Heart left ventricle (tissue), 13 donors: ENCODE measurements at regions not wholly inside any gene's neighbourhood (a gene's known extent, or its start where the extent isn't known, plus 50 kb on each side); places are given as distances from the start of the nearest gene placed in this dataset.

ENCODE experiments used
- CTCF ChIP-seq, 12 donors: fragments of 200-600 bp; sonication (generic) in 4 of 12; IDR thresholded peaks; one replicate each; pipeline versions ENCODE4 v1.5.0 to v1.8.0; 2018 to 2022; ENCODE audit warnings: antibody characterized with exemption in 12 of 12, mild to moderate bottlenecking in 5 of 12
- POLR2A ChIP-seq, 2 donors: fragments of 450-650 bp; IDR thresholded peaks; one replicate each; pipeline ENCODE4 v1.6.1; 2017; ENCODE audit warnings: antibody characterized with exemption in 2 of 2, mild to moderate bottlenecking in 2 of 2, moderate library complexity in 2 of 2
- donor health status: ischemic (EF 13 %, LVEDD 7.1; RV severe dilation, severe dysfunction).
- donor health status: DM: no; HTN: yes; CAD: no.
- donor health status: DM: no; HTN: no; CAD: no.
- donor health status: ischemic (EF 25% LVEDD 6.9; RV normal size, moderate dysfunction).
- donor health status: ischemic (EF 25% LVEDD 5.7; RV mildly dilated, moderate dysfunction).
- donor health status: ischemic (EF 35%, LVEDD 5.7; RV mildly dilated, moderate dysfunction).
- donor health status: nonischemic (EF 11% LVEDD 7.7; RV severe dilation, severe dysfunction).
- donor health status: DM: yes; HTN: yes; CAD: no.
- donor health status: PGD.
- donor health status: ischemic (EF 29% LVEDD 5.4; RV normal size, mild dysfunction).
- donor health status: nonischemic (EF 23%, LVEDD 6.1; RV moderate dilation, normal function).

- TF ChIP-seq CTCF (IDR thresholded peaks at IDR 0.05) = no peak
- no peak for TF ChIP-seq POLR2A (IDR thresholded peaks at IDR 0.05)
Measured at GRCh38 chr2:160700021-160700814, 206.6 kb upstream of the RBMS1 start.
